ENCODE measurements at regions not wholly inside any gene's neighbourhood (a gene's known extent, or its start where the extent isn't known, plus 50 kb on each side); places are given as distances from the start of the nearest gene placed in this dataset.

GRCh38 chr5:63726496-63726895, 235.7 kb downstream of the HTR1A start:
- intact Hi-C loops (cut with micrococcal nuclease) (no loop called here), in situ Hi-C loops (cut with MboI; ENCODE audit: low sequenced_read_pairs) (no loop called here), dilution Hi-C loops (cut with HindIII; ENCODE audit: low sequenced_read_pairs, unreplicated experiment) (no loop called here)
- no peak overlapping the region for H3K9ac ChIP-seq (ENCODE audit: low read depth, low read length)
- H3K36me3 ChIP-seq (ENCODE audit: control insufficient read depth, insufficient read depth, low read length) = no peaks in the 10 kb centered on the region
- no peak overlapping the region for H3K14ac ChIP-seq (replicated peaks; ENCODE audit: low read depth, low read length)
- no peaks in the 10 kb centered on the region for H3K4me1 ChIP-seq (ENCODE audit: control insufficient read depth, insufficient read depth, low read length)
- DNase-seq (no peak), ATAC-seq (ENCODE audit: low read depth) (no peak)
- no TSS peak for BruUV-seq (replicated peaks)
- no peak overlapping the region for H4K8ac ChIP-seq (ENCODE audit: low read depth in 2 of 2, low read length in 2 of 2)
- no peak for TF ChIP-seq RAD21 (IDR thresholded peaks at IDR 0.05; ENCODE audit: low read length)
- TF ChIP-seq MAZ (IDR thresholded peaks at IDR 0.05; ENCODE audit: borderline replicate concordance, low read depth, low read length) = no peak
- no peak for TF ChIP-seq SMC3 (IDR thresholded peaks at IDR 0.05; ENCODE audit: low read depth, low read length)
- no peak for TF ChIP-seq POLR2A (IDR thresholded peaks at IDR 0.05; ENCODE audit: low read depth, low read length)
- TF ChIP-seq CEBPB (IDR thresholded peaks at IDR 0.05; ENCODE audit: low read depth, low read length) = no peak
- TF ChIP-seq ELK1 (IDR thresholded peaks at IDR 0.05; ENCODE audit: borderline replicate concordance, low read depth, low read length) = no peak
- TF ChIP-seq FOS (IDR thresholded peaks at IDR 0.05; ENCODE audit: low read depth, low read length) = no peak
- no peak for TF ChIP-seq MAFK (IDR thresholded peaks at IDR 0.05; ENCODE audit: low read depth, low read length)
- no peak for TF ChIP-seq RCOR1 (IDR thresholded peaks at IDR 0.05; ENCODE audit: insufficient replicate concordance, low read length)
- TF ChIP-seq NFE2L2 (IDR thresholded peaks at IDR 0.05; ENCODE audit: low read depth, low read length) = no peak
- TF ChIP-seq BHLHE40 (IDR thresholded peaks at IDR 0.05; ENCODE audit: low read depth, low read length) = no peak
- no peak for TF ChIP-seq USF2 (IDR thresholded peaks at IDR 0.05; ENCODE audit: low read depth, low read length)
- TF ChIP-seq MXI1 (IDR thresholded peaks at IDR 0.05; ENCODE audit: borderline replicate concordance, low read depth, low read length) = no peak
- TF ChIP-seq CHD1 (IDR thresholded peaks at IDR 0.05; ENCODE audit: low read depth, low read length) = no peak
- 0 out of 2 replicates have a peak, but pooled peaks cover 4% of the 10 kb centered on the region for H3K9me3 ChIP-seq (ENCODE audit: control insufficient read depth, insufficient read depth, low read length)
- no peak overlapping the region for H2AK9ac ChIP-seq (replicated peaks; ENCODE audit: low read depth, low read length, poor library complexity)
- no peak overlapping the region for H3K23ac ChIP-seq (ENCODE audit: low read depth, low read length)
- H3K4me2 ChIP-seq (ENCODE audit: low read depth, low read length) = no peak overlapping the region
- no peaks in the 10 kb centered on the region for H4K20me1 ChIP-seq (ENCODE audit: insufficient read depth, low read length)
- H4K91ac ChIP-seq (ENCODE audit: insufficient read depth, low read depth, low read length) = no peak overlapping the region
- no peak overlapping the region for H2BK15ac ChIP-seq (ENCODE audit: low read depth, low read length)
- no peaks in the 10 kb centered on the region for H3K79me1 ChIP-seq (ENCODE audit: low read depth in 1 of 2, low read length in 2 of 2)
- no peak overlapping the region for H2BK20ac ChIP-seq (ENCODE audit: low read depth, low read length)
- H4K5ac ChIP-seq (ENCODE audit: low read depth, low read length) = no peak overlapping the region
- ChIA-PET CTCF (interaction anchor here (0.7 kb wide), 1 partner anchor 42 kb away, joined by 3 read pairs; no protein-coding TSS in a partner anchor), POLR2A (ENCODE audit: unreplicated experiment) (no interaction called here)
- no peak overlapping the region for H3K4me3 ChIP-seq (ENCODE audit: insufficient read depth, low read depth, low read length)
- no peak overlapping the region for H3K56ac ChIP-seq (ENCODE audit: extremely low read depth, insufficient read depth, low read length)
- no peak overlapping the region for H2BK120ac ChIP-seq (ENCODE audit: low read depth, low read length)
- no peak overlapping the region for H3K4ac ChIP-seq (ENCODE audit: low read depth, low read length)
- H3K27ac ChIP-seq (ENCODE audit: insufficient read depth, low read length) = no peak overlapping the region
- no peaks in the 10 kb centered on the region for H3K27me3 ChIP-seq (ENCODE audit: control insufficient read depth, insufficient read depth, low read length)
- no peak overlapping the region for H2AK5ac ChIP-seq (ENCODE audit: low read depth, low read length)
- H2AFZ ChIP-seq (replicated peaks; ENCODE audit: low read length, poor library complexity) = no peak overlapping the region
- no CpG with 5 or more reads among the region's 2 CpGs for WGBS, 2 experiments (ENCODE audit: extremely low coverage in 2 of 2, insufficient read length in 1 of 2)
- H3K18ac ChIP-seq (ENCODE audit: low read depth, low read length) = no peak overlapping the region
- no peak overlapping the region for H2BK5ac ChIP-seq (ENCODE audit: low read depth, low read length, poor library complexity, severe bottlenecking)
- H3K9me1 ChIP-seq (ENCODE audit: insufficient read depth, low read length) = no peaks in the 10 kb centered on the region

Data from IMR-90 (cell line).